Retinal pigment epithelial cell (primary cell): ENCODE measurements at regions not wholly inside any gene's neighbourhood (a gene's known extent, or its start where the extent isn't known, plus 50 kb on each side); places are given as distances from the start of the nearest gene placed in this dataset.

Experiments used
- DNase-seq: peaks from one replicate; pipeline ENCODE4 v3.0.0-alpha.2; 2010; ENCODE audit warnings: low read depth
- H3K4me3 ChIP-seq: 2 replicates; pipeline ENCODE4 v1.5.1; 2011; ENCODE audit warnings: mild to moderate bottlenecking, low read length, control low read depth, moderate library complexity
- CTCF ChIP-seq: conservative IDR thresholded peaks from 2 replicates; pipeline ENCODE4 v1.5.1; 2011; ENCODE audit warnings: low read depth, low read length, control low read depth, inconsistent platforms

- H3K4me3 ChIP-seq, result no peak overlapping the region
- DNase-seq, result no peak
- no peak for TF ChIP-seq CTCF
These were observed 578.6 kb downstream of the MATN1 start for GRCh38 chr1:30144831-30145230.

- TF ChIP-seq CTCF, result no peak
- no peak for DNase-seq
- no peak overlapping the region for H3K4me3 ChIP-seq
These were observed 579.9 kb downstream of the MATN1 start for GRCh38 chr1:30143517-30143916.

GRCh38 chr1:30140566-30140965, 582.8 kb downstream of the MATN1 start:
- no peak overlapping the region for H3K4me3 ChIP-seq
- DNase-seq, result no peak
- no peak for TF ChIP-seq CTCF

- no peak overlapping the region for H3K4me3 ChIP-seq
- DNase-seq, result no peak
- no peak for TF ChIP-seq CTCF
These were observed 584.5 kb downstream of the MATN1 start for GRCh38 chr1:30138891-30139290.

GRCh38 chr1:30137001-30137400, 586.4 kb downstream of the MATN1 start:
- no peak overlapping the region for H3K4me3 ChIP-seq
- DNase-seq, result no peak
- TF ChIP-seq CTCF, result no peak

- no peak for DNase-seq
- H3K4me3 ChIP-seq, result no peak overlapping the region
- no peak for TF ChIP-seq CTCF
These were observed 587.7 kb downstream of the MATN1 start for GRCh38 chr1:30135698-30136097.

GRCh38 chr1:30134466-30135217, 588.7 kb downstream of the MATN1 start:
- no peak overlapping the region for H3K4me3 ChIP-seq
- no peak for DNase-seq
- no peak for TF ChIP-seq CTCF
